GM12878 (cell line): ENCODE measurements at regions not wholly inside any gene's neighbourhood (a gene's known extent, or its start where the extent isn't known, plus 50 kb on each side); places are given as distances from the start of the nearest gene placed in this dataset.

Source experiments
- ATAC-seq: fragments of 200-7000 bp; cut with Tn5 transposase; 3 replicates; pipeline ENCODE4 v1.9.1; 2020; ENCODE audit warnings: mild to moderate bottlenecking, moderate library complexity
- BruUV-seq: library from RNA; stranded (reverse); fragments of 400-500 nt; replicated peaks from 2 replicates; lab custom pipeline; 2021; lab: Mats Ljungman, UMichigan
- CTCF ChIA-PET: fragments of 300-600 bp; sonication (Branson Sonifier 250); formaldehyde crosslinking; extraction: SDS; loops from one replicate; lab custom pipeline; 2021; ENCODE audit warnings: inconsistent platforms; lab: Yijun Ruan, JAX
- POLR2A ChIA-PET: fragments of 350-600 bp; formaldehyde crosslinking; extraction: SDS; loops from one replicate; lab custom pipeline; 2021; ENCODE audit warnings: inconsistent platforms; lab: Charles Lee
- RAD21 ChIA-PET: fragments of 300-600 bp; sonication (Branson Sonifier 250); formaldehyde crosslinking; loops from one replicate; lab custom pipeline; 2023; ENCODE audit warnings: antibody characterized with exemption; ENCODE audit not compliant: unreplicated experiment; lab: Charles Lee
- SMC1A ChIA-PET: fragments of 300-600 bp; sonication (Branson Sonifier 250); formaldehyde crosslinking; loops from one replicate; lab custom pipeline; 2023; ENCODE audit not compliant: unreplicated experiment, uncharacterized antibody; lab: Charles Lee
- DNase-seq: peaks from one replicate; pipeline ENCODE4 v3.0.0-alpha.2; 2011; ENCODE audit warnings: low read depth, low spot score
- FAIRE-seq: peaks from 3 replicates; lab custom pipeline; 2011; peaks lifted over from hg19 to GRCh38; lab: Jason Lieb, UNC
- H2AFZ ChIP-seq: 2 replicates; pipeline ENCODE4 v1.6.0; 2011; ENCODE audit warnings: low read depth, low read length, control low read depth; ENCODE audit not compliant: control insufficient read depth
- H3K27ac ChIP-seq: 2 replicates; pipeline ENCODE4 v1.5.1; 2011; ENCODE audit warnings: control low read depth; ENCODE audit not compliant: control insufficient read depth, insufficient read depth
- H3K27me3 ChIP-seq, 2 experiments: replicated peaks in 1 of 2; 2 replicates each; pipeline versions ENCODE4 v1.6.0 to v1.6.1; 2011; ENCODE audit warnings: low read length in 1 of 2; ENCODE audit not compliant: control insufficient read depth in 2 of 2, insufficient read depth in 2 of 2
- H3K36me3 ChIP-seq, 2 experiments: 2 replicates each; pipeline ENCODE4 v1.5.1; 2011; ENCODE audit warnings: low read length in 1 of 2; ENCODE audit not compliant: control insufficient read depth in 2 of 2, insufficient read depth in 2 of 2
- H3K4me1 ChIP-seq: 2 replicates; pipeline ENCODE4 v1.6.1; 2011; ENCODE audit warnings: mild to moderate bottlenecking, low read length, moderate library complexity, mixed read lengths; ENCODE audit not compliant: control insufficient read depth, insufficient read depth
- H3K4me2 ChIP-seq: 2 replicates; pipeline ENCODE4 v1.6.0; 2011; ENCODE audit warnings: control low read depth; ENCODE audit not compliant: control insufficient read depth, insufficient read depth
- H3K4me3 ChIP-seq: fragments of 200-600 bp; sonication (generic); 2 replicates; pipeline ENCODE4 v1.5.1; 2016
- H3K79me2 ChIP-seq: 2 replicates; pipeline ENCODE4 v1.6.0; 2011; ENCODE audit warnings: low read length; ENCODE audit not compliant: control insufficient read depth, insufficient read depth
- H3K9ac ChIP-seq: 2 replicates; pipeline ENCODE4 v1.8.0; 2011; ENCODE audit warnings: low read length, control low read depth, mixed read lengths; ENCODE audit not compliant: control insufficient read depth, insufficient read depth
- H3K9me3 ChIP-seq: replicated peaks from 3 replicates; pipeline ENCODE4 v1.5.1; 2011; ENCODE audit warnings: mild to moderate bottlenecking, low read length; ENCODE audit not compliant: control insufficient read depth, insufficient read depth
- H4K20me1 ChIP-seq: 2 replicates; pipeline ENCODE4 v1.6.0; 2011; ENCODE audit not compliant: control insufficient read depth, insufficient read depth
- GABPA ChIP-seq: IDR thresholded peaks from 2 replicates; pipeline ENCODE4 v1.6.1; 2014; ENCODE audit warnings: antibody characterized with exemption, low read depth, mild to moderate bottlenecking, inconsistent platforms
- RAD21 ChIP-seq: IDR thresholded peaks from 2 replicates; pipeline ENCODE4 v1.6.1; 2011; ENCODE audit warnings: mild to moderate bottlenecking, low read depth, low read length, moderate library complexity; ENCODE audit not compliant: insufficient read depth
- SMC3 ChIP-seq: IDR thresholded peaks from 2 replicates; pipeline ENCODE4 v1.6.1; 2011; ENCODE audit warnings: low read length, improper control_type of control experiment, borderline replicate concordance
- SUPT20H ChIP-seq: IDR thresholded peaks from 2 replicates; pipeline ENCODE4 v1.6.1; 2011; ENCODE audit warnings: low read depth, mild to moderate bottlenecking, low read length, moderate library complexity, borderline replicate concordance; ENCODE audit not compliant: control insufficient read depth
- YBX1 ChIP-seq: fragments of 450-650 bp; IDR thresholded peaks from 2 replicates; pipeline ENCODE4 v1.6.1; 2016; ENCODE audit warnings: antibody characterized with exemption
- WGBS: methylation state at CpG from one replicate; pipeline ENCODE4 v1.1.6; 2016; ENCODE audit warnings: low lambda C conversion rate; ENCODE audit not compliant: insufficient replicate concordance, insufficient coverage; ENCODE audit errors: missing lambda C conversion rate; 5-methylcytosine and 5-hydroxymethylcytosine counted together
- in situ Hi-C: fragments of 300-500 bp; cut with MboI; formaldehyde crosslinking; loops from 9 replicates; pipeline ENCODE4 v1.14.3; 2018; ENCODE audit warnings: mixed read lengths
- intact Hi-C: fragments of 100-400 bp; cut with micrococcal nuclease; formaldehyde crosslinking; loops from one replicate; pipeline ENCODE4 v1.14.2; 2022; ENCODE audit not compliant: unreplicated experiment
- TF ChIP-seq, protein P1 (sequence below), 3 experiments: IDR thresholded peaks in 2 of 3; conservative IDR thresholded peaks in 1 of 3; 2 replicates each; pipeline ENCODE4 v1.5.1; 2011; ENCODE audit warnings: low read depth in 3 of 3, low read length in 3 of 3, mild to moderate bottlenecking in 3 of 3, control low read depth in 2 of 3, moderate library complexity in 2 of 3, inconsistent platforms in 1 of 3, mixed read lengths in 1 of 3; ENCODE audit not compliant: control insufficient read depth in 2 of 3, insufficient read depth in 1 of 3; ENCODE audit errors: extremely low read depth in 1 of 3
- TF ChIP-seq, protein P2 (sequence below): fragments of 450-650 bp; IDR thresholded peaks from 2 replicates; pipeline ENCODE4 v1.6.1; 2017; ENCODE audit warnings: mild to moderate bottlenecking, moderate library complexity

DNA sequence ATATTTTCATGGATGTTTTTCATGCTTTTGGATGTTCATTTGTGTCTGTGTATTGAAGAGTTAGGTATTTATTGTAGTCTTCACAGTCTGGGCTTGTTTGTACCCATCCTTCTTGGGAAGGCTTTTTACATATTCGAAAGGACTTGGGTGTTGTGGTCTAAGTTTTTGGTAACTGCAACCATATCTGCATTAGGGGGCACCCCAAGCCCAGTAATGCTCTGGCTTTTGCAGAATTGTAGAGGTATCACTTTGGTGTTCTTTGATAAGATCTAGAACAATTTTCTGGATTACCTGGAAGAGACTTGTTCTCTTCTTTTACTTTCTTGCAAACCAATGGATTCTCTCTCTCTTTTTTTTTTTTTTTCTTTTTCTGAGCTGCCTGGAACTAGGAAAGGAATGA is 581.3 kb downstream of the DACH1 start:
- ATAC-seq (peak; percentile 77), DNase-seq (no peak), FAIRE-seq (no peak)
- TF ChIP-seq SUPT20H (no peak), SMC3 (peak; percentile 38; the same call in 1 of the 2 replicates), YBX1 (no peak), GABPA (no peak), RAD21 (peak; percentile 70)
- TF ChIP-seq, protein P1, sequence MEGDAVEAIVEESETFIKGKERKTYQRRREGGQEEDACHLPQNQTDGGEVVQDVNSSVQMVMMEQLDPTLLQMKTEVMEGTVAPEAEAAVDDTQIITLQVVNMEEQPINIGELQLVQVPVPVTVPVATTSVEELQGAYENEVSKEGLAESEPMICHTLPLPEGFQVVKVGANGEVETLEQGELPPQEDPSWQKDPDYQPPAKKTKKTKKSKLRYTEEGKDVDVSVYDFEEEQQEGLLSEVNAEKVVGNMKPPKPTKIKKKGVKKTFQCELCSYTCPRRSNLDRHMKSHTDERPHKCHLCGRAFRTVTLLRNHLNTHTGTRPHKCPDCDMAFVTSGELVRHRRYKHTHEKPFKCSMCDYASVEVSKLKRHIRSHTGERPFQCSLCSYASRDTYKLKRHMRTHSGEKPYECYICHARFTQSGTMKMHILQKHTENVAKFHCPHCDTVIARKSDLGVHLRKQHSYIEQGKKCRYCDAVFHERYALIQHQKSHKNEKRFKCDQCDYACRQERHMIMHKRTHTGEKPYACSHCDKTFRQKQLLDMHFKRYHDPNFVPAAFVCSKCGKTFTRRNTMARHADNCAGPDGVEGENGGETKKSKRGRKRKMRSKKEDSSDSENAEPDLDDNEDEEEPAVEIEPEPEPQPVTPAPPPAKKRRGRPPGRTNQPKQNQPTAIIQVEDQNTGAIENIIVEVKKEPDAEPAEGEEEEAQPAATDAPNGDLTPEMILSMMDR (IDR thresholded peaks at IDR 0.05 in 2 of 3, conservative IDR thresholded peaks at IDR 0.05 in 1 of 3; ENCODE audit: control insufficient read depth in 2 of 3, extremely low read depth in 1 of 3, insufficient read depth in 1 of 3, low read depth in 3 of 3, low read length in 3 of 3) = peak; percentile 5 to 53 (median 36); a peak in 3 of 6 replicates
- TF ChIP-seq, protein P2, sequence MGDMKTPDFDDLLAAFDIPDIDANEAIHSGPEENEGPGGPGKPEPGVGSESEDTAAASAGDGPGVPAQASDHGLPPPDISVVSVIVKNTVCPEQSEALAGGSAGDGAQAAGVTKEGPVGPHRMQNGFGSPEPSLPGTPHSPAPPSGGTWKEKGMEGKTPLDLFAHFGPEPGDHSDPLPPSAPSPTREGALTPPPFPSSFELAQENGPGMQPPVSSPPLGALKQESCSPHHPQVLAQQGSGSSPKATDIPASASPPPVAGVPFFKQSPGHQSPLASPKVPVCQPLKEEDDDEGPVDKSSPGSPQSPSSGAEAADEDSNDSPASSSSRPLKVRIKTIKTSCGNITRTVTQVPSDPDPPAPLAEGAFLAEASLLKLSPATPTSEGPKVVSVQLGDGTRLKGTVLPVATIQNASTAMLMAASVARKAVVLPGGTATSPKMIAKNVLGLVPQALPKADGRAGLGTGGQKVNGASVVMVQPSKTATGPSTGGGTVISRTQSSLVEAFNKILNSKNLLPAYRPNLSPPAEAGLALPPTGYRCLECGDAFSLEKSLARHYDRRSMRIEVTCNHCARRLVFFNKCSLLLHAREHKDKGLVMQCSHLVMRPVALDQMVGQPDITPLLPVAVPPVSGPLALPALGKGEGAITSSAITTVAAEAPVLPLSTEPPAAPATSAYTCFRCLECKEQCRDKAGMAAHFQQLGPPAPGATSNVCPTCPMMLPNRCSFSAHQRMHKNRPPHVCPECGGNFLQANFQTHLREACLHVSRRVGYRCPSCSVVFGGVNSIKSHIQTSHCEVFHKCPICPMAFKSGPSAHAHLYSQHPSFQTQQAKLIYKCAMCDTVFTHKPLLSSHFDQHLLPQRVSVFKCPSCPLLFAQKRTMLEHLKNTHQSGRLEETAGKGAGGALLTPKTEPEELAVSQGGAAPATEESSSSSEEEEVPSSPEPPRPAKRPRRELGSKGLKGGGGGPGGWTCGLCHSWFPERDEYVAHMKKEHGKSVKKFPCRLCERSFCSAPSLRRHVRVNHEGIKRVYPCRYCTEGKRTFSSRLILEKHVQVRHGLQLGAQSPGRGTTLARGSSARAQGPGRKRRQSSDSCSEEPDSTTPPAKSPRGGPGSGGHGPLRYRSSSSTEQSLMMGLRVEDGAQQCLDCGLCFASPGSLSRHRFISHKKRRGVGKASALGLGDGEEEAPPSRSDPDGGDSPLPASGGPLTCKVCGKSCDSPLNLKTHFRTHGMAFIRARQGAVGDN = no peak
- H2AFZ ChIP-seq = no peak overlapping the region
- in situ Hi-C loops (loop anchor here (25.0 kb wide), 1 partner anchor 1427 kb away; no protein-coding TSS in a partner anchor), intact Hi-C loops (loop anchor here (5.0 kb wide), 1 partner anchor 192 kb away; no protein-coding TSS in a partner anchor)
- H3K27me3 ChIP-seq = no peaks in the 10 kb centered on the region
- no peaks in the 10 kb centered on the region for H4K20me1 ChIP-seq
- no peak overlapping the region for H3K9ac ChIP-seq
- H3K36me3 ChIP-seq = no peaks in the 10 kb centered on the region
- ChIA-PET RAD21 (no interaction called here), SMC1A (interaction anchor here (1.4 to 1.6 kb wide), 3 partner anchors 8 to 24 kb away, joined by 5 to 8 read pairs (median 5); no protein-coding TSS in a partner anchor), POLR2A (no interaction called here), CTCF (interaction anchor here (0.7 to 2.2 kb wide), 4 partner anchors 14 to 1459 kb away, joined by 3 to 8 read pairs (median 4); no protein-coding TSS in a partner anchor)
- no peak overlapping the region for H3K4me3 ChIP-seq
- H3K27ac ChIP-seq = no peak overlapping the region
- H3K4me2 ChIP-seq = no peak overlapping the region
- no peaks in the 10 kb centered on the region for H3K4me1 ChIP-seq
- peaks cover 2% of the 10 kb centered on the region; the same call in 1 of the 3 replicates for H3K9me3 ChIP-seq
- no TSS peak for BruUV-seq
- WGBS = 84% methylated on average over 1 of the region's 1 CpG
- no peaks in the 10 kb centered on the region for H3K79me2 ChIP-seq
